SJCRH30 (cell line): ENCODE measurements at regions not wholly inside any gene's neighbourhood (a gene's known extent, or its start where the extent isn't known, plus 50 kb on each side); places are given as distances from the start of the nearest gene placed in this dataset.

Source experiments
- DNase-seq, 2 experiments: peaks; one replicate each; pipeline ENCODE4 v3.0.0-alpha.2; 2015 to 2020
- H3K27ac ChIP-seq: fragments of 250-450 bp; sonication (Bioruptor Pico); 2 replicates; pipeline ENCODE4 v1.5.1; 2020; ENCODE audit warnings: mild to moderate bottlenecking, moderate library complexity
- H3K27me3 ChIP-seq: fragments of 250-450 bp; sonication (Bioruptor Pico); 2 replicates; pipeline ENCODE4 v1.5.1; 2020; ENCODE audit warnings: mild to moderate bottlenecking, moderate library complexity
- H3K36me3 ChIP-seq: fragments of 250-450 bp; sonication (Bioruptor Pico); 2 replicates; pipeline ENCODE4 v1.5.1; 2020; ENCODE audit warnings: mild to moderate bottlenecking, moderate library complexity
- H3K4me1 ChIP-seq: fragments of 250-450 bp; sonication (Bioruptor Pico); 2 replicates; pipeline ENCODE4 v1.5.1; 2020; ENCODE audit warnings: mild to moderate bottlenecking, moderate library complexity
- H3K4me3 ChIP-seq: fragments of 250-450 bp; sonication (Bioruptor Pico); 2 replicates; pipeline ENCODE4 v1.5.1; 2020; ENCODE audit warnings: mild to moderate bottlenecking, moderate library complexity
- H3K9me3 ChIP-seq: fragments of 250-450 bp; sonication (Bioruptor Pico); replicated peaks from 2 replicates; pipeline ENCODE4 v1.5.1; 2020; ENCODE audit warnings: mild to moderate bottlenecking, moderate library complexity

DNA sequence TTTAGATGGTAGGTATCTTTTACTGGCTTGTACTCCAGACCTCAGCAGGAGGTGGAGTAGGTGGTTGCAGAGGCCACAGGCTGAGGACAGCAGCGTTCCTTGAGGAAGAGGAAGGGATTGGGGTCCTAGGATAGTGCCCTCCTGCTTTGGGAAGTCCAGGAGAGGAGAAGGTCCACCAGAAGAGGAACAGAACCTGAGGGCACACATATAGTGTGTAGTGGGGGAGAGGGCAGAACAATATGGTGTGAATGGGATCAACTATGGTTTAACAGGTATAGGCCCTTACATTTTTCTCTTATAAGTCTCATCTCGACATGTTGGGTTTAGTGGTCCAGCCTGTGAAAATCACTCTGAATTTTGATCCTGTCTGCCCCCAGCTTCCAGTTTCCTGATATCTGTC lies 229.1 kb upstream of the ZBED5 start:
- Histone ChIP-seq H3K27ac (no peak overlapping the region), H3K9me3 (0 out of 2 replicates have a peak, but pooled peaks cover 3% of the 10 kb centered on the region), H3K4me3 (no peak overlapping the region), H3K36me3 (no peaks in the 10 kb centered on the region), H3K4me1 (no peaks in the 10 kb centered on the region), H3K27me3 (no peaks in the 10 kb centered on the region)
- no peak for DNase-seq

DNA sequence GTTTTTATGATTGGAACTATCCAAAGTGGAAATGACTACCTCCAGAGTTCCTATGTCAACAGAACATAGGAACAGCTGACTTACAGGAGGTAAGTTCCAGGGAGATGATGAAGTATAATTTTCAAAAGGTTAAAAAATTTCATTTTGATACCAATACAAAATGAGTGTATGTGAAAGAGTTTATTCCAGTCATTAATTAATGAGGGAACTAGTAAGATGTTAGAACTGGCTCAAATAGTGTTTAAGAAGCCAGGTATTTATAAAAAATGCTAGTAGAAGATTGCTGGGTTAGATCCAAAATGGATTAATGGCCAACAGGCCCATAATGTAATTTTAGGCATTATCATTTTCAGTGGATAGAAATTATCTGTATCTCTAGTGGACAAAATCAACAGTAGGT lies 227.7 kb upstream of the ZBED5 start:
- H3K9me3 ChIP-seq: no peaks in the 10 kb centered on the region
- no peak overlapping the region for H3K4me3 ChIP-seq
- no peaks in the 10 kb centered on the region for H3K27me3 ChIP-seq
- DNase-seq: no peak
- H3K27ac ChIP-seq: no peak overlapping the region
- no peaks in the 10 kb centered on the region for H3K4me1 ChIP-seq
- H3K36me3 ChIP-seq: no peaks in the 10 kb centered on the region

DNA sequence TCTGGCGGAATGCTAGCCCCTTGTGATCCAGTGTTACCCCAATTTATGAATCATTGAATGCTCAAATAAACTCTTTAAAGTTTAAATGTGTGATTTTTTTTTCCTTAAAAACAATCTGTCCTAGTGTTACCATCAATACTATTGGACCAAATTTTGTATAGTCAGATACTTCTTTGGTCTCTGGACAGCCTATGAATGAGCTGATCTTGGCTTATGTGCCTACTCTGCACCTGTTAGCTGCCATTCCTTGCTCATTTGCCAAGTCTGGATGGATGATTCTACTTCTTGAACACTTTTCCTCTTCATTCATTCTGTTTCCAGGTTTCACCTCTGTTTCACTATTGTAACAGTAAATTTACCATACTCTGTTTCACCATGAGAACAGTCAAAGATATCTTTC lies 226.5 kb upstream of the ZBED5 start:
- no peak for DNase-seq
- Histone ChIP-seq H3K27ac (no peak overlapping the region), H3K27me3 (no peaks in the 10 kb centered on the region), H3K36me3 (no peaks in the 10 kb centered on the region), H3K4me3 (no peak overlapping the region), H3K9me3 (no peaks in the 10 kb centered on the region), H3K4me1 (no peaks in the 10 kb centered on the region)

DNA sequence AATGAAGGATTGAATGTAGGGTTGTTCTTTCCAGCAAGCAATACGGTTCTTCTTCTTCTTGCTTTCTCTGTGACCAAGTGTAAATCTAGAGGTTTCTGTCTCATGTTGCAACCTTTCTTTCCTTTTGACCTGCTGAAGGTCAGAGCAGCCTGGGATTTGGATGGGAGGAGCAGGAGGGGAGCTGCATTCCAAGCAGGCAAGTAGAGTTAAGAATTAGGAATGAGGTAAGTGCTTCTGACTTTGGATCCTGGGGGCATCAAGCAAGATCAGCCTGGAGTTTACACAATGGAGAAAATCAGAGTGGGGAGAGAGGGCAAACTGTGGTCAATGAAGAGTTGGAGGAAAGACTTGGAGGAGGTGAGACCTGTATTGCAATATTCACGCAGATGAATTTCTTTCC lies 225.6 kb upstream of the ZBED5 start:
- DNase-seq: no peak
- Histone ChIP-seq H3K36me3 (no peaks in the 10 kb centered on the region), H3K27me3 (no peaks in the 10 kb centered on the region), H3K9me3 (no peaks in the 10 kb centered on the region; the same call in 1 of the 2 replicates), H3K27ac (no peak overlapping the region), H3K4me1 (no peaks in the 10 kb centered on the region), H3K4me3 (no peak overlapping the region)

DNA sequence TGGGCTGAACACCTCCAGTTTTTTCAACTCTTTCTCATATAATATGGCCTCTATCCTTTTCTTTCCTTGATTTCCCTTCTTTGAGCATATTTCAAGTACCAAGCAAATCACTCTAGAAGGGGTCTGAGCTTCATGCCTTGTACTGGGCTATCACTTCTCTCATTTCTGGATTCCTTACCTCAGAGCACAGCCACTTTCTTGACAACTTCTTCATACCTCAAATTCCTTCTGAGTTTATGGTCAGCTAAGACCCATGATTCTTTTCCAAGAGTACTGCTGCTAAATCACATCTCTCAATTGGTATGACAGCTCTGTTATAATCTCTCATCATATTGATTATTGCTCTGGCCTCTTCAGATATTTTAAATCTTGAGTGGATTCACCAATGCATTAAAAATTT lies 224.8 kb upstream of the ZBED5 start:
- Histone ChIP-seq H3K4me1 (no peaks in the 10 kb centered on the region), H3K27ac (no peak overlapping the region), H3K9me3 (peaks cover 3% of the 10 kb centered on the region; the same call in 1 of the 2 replicates), H3K27me3 (no peaks in the 10 kb centered on the region), H3K36me3 (no peaks in the 10 kb centered on the region), H3K4me3 (no peak overlapping the region)
- no peak for DNase-seq

DNA sequence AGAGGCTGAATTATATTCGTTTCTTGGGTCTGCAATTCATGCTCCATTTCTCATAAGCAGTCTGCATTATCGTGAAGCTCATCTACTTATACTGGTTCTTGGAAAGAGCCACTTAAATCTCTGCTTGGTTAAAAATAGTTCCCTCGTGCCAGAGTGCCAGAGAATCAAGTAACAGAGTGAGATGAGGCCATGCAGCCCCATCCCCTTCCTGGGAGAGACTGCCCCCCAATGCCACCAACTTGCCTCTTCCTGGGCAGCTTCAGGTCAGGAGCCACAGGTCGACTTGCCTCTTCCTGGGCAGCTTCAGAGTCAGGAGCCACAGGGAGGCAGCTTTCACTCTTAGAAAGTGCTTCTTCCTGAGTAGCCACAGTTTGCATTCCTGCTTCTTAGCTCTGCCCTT lies 223.9 kb upstream of the ZBED5 start:
- Histone ChIP-seq H3K27me3 (no peaks in the 10 kb centered on the region), H3K4me3 (no peak overlapping the region), H3K9me3 (peaks cover 3% of the 10 kb centered on the region; the same call in 1 of the 2 replicates), H3K4me1 (no peaks in the 10 kb centered on the region), H3K36me3 (no peaks in the 10 kb centered on the region), H3K27ac (no peak overlapping the region)
- no peak for DNase-seq

DNA sequence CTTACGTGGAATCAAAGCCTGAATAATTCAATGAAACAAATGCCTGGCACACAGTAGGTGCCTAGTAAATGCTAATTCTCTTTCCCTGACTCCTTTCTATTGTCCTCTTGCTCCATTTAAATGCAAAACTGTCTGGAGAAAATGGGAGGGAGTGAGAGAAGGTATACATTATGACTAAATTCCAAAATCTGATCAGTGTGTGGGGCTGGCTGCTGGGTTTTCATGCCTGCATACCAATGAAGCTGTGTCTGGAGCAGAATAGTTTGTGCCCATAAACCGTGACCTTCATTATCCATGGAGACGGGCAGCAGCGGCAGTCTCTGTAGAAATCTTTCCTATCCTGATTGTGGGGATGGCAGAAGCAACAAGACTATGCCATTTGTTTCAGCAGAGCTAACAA lies 223.4 kb upstream of the ZBED5 start:
- H3K4me3 ChIP-seq: no peak overlapping the region
- H3K27ac ChIP-seq: no peak overlapping the region
- no peak for DNase-seq
- peaks cover 3% of the 10 kb centered on the region; the same call in 1 of the 2 replicates for H3K9me3 ChIP-seq
- H3K27me3 ChIP-seq: no peaks in the 10 kb centered on the region
- no peaks in the 10 kb centered on the region for H3K36me3 ChIP-seq
- H3K4me1 ChIP-seq: no peaks in the 10 kb centered on the region

DNA sequence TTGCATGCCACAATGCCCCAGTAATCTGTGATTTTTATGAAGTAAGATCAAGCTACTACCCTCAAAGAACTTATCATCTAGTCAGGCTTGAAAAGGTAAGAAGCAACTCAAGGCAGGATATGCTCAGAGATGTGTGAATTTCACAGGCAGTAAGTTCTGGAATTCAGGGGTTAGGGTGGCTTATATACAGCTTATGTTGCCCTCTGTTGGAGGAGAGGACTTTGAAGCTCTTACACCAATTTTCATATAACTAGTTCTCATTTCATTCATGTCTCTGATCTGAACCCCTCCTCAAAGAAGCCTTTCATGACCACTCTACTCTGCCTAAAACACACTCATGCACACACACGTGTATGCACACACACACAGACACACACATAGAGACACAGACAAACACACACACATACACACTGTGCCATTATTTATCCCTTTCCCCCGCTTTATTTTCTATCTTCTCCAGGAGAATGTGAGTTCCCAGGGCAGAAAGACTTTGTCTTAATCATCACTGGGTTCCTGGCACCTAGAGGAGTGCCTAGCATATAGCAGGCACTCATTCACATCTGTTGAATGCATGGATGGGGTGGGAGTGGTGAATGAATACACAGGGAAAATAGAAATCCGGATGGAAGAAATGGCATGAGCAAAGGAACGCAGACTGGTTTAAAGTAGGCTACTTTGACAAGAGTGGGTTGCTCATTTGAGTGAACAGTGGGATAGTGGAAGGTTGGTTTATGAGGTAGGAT lies 220.7 kb upstream of the ZBED5 start:
- Histone ChIP-seq H3K4me3 (no peak overlapping the region), H3K36me3 (no peaks in the 10 kb centered on the region), H3K4me1 (no peaks in the 10 kb centered on the region), H3K9me3 (peaks cover 3% of the 10 kb centered on the region; the same call in 1 of the 2 replicates), H3K27me3 (no peaks in the 10 kb centered on the region; the same call in 1 of the 2 replicates), H3K27ac (no peak overlapping the region)
- no peak for DNase-seq

DNA sequence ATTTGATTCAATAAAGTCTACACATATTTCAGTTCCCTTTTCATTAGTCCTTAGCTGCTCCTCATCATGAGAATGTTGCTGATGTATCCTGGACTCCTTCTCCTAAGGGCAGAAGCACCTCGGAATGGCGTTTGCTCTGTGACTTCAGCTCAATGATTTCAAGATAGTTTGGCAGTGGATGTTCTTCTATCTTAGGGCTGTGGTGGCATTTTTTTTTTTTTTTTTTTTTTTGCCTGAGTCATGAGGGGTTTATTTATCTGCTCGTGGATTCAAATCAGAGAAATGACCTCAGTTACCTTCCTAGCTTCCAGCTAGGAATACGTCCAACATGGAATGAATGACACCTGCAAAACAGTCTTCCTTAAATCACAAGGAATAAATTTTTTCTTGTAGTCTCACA lies 220.0 kb upstream of the ZBED5 start:
- no peaks in the 10 kb centered on the region; the same call in 1 of the 2 replicates for H3K27me3 ChIP-seq
- no peak overlapping the region for H3K4me3 ChIP-seq
- peaks cover 3% of the 10 kb centered on the region; the same call in 1 of the 2 replicates for H3K9me3 ChIP-seq
- no peaks in the 10 kb centered on the region for H3K36me3 ChIP-seq
- H3K27ac ChIP-seq: no peak overlapping the region
- no peaks in the 10 kb centered on the region for H3K4me1 ChIP-seq
- no peak for DNase-seq

DNA sequence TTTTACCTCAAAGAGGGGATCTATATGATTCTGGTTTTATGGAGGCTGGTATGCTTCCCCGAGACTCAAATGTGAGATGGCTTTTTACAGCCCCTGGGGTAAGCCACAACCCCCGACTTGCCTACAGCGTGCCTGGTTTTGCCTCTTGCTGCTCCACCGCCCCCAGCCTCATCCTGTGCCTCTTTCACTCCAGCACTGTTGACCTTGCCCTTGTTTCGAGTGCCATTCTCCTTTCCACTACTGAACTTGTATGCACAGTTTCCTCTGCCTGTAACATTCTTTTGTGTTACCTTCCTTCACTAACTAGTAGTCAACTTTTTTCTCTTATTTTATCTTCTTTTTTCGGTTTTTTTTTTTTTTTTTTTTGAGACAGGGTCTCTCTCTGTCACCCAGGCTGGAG lies 219.0 kb upstream of the ZBED5 start:
- Histone ChIP-seq H3K4me3 (no peak overlapping the region), H3K36me3 (no peaks in the 10 kb centered on the region), H3K4me1 (no peaks in the 10 kb centered on the region), H3K27me3 (no peaks in the 10 kb centered on the region; the same call in 1 of the 2 replicates), H3K9me3 (peaks cover 3% of the 10 kb centered on the region; the same call in 1 of the 2 replicates), H3K27ac (no peak overlapping the region)
- DNase-seq: no peak

DNA sequence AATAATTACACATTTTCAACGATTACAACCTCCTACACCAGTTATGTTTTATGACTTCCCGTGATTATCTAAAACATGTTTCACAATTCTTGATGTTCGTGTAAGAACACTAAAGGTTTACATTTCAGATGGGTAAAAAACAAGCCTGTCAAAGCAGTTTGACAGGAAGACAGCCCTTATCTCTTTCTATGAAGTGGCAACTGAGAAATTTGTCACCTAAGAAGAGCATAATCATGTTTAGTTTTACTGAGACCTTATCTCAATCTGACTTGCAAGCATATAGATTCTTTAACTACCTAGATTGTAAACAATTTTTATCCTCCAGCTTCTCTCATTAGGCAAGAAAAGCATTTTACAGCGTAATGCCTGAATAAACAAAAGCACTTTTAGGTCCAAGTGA lies 218.4 kb upstream of the ZBED5 start:
- no peak overlapping the region for H3K4me3 ChIP-seq
- peaks cover 3% of the 10 kb centered on the region; the same call in 1 of the 2 replicates for H3K9me3 ChIP-seq
- H3K27ac ChIP-seq: no peak overlapping the region
- H3K4me1 ChIP-seq: no peaks in the 10 kb centered on the region
- H3K36me3 ChIP-seq: no peaks in the 10 kb centered on the region
- DNase-seq: no peak
- H3K27me3 ChIP-seq: no peaks in the 10 kb centered on the region; the same call in 1 of the 2 replicates

DNA sequence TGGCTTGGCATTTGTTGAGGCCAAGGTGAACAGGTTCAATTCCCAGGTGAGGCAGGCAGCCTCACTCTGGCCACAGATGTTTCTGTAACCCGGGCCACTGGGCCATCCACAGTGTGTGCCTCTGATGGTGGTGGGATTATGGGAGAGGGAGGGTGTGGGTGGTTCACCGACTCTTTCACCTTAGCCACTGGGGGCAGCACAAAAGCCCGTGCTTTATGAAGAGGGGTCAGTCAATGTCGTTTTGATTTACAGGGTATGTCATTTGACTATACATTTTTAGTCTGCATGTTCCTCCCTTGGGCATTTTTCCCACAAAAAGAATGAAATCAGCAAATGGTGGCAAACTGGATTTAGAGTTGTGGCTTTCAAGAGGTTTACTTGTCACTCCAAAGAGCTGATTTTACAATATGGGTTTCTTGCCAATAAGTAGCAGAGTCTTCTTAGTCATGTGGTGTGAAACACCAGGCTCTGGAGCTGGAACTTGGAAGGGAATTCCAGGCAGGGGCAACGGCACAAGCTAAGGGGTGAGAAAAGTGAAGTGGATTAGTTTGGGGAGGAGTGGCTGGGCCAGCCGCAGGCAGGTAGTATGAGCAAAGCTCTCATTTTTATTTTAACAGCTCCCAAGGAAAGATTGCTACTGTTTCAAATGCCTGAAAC lies 217.8 kb upstream of the ZBED5 start:
- Histone ChIP-seq H3K36me3 (no peaks in the 10 kb centered on the region), H3K27me3 (no peaks in the 10 kb centered on the region; the same call in 1 of the 2 replicates), H3K4me1 (no peaks in the 10 kb centered on the region), H3K27ac (no peak overlapping the region), H3K9me3 (peaks cover 3% of the 10 kb centered on the region; the same call in 1 of the 2 replicates), H3K4me3 (no peak overlapping the region)
- no peak for DNase-seq

DNA sequence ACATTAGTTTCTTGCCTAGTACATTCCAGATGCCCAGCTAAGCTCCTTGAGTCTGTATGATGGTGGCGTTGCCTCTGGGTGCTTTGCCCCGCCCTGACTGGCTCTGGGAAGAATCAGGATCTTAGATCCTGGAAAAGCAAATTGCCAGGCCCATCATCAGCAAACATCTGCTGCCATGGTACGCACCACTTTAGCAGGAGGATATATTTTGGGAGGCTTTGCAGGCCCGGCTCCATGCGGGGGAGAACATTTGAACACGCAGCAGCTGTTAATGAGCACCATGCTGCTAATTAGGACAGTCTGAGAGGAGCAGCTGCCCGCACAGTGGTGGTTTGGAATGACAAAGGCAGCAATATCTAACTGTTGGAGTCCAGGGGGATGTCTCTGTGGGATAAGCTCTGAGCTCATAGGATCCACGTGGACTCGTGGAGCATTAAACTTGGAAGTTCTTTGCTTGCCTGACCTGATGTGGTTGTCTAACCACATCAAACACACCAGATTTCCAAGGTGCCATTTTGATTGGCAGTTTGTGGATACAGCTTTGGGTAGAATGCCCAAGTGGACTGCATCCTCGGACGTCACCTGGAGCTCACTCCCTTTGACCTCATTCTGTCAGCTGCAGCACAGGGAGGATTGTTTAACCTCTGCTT lies 217.0 kb upstream of the ZBED5 start:
- Histone ChIP-seq H3K9me3 (peaks cover 3% of the 10 kb centered on the region; the same call in 1 of the 2 replicates), H3K4me1 (no peaks in the 10 kb centered on the region), H3K27me3 (no peaks in the 10 kb centered on the region; the same call in 1 of the 2 replicates), H3K27ac (no peak overlapping the region), H3K36me3 (no peaks in the 10 kb centered on the region), H3K4me3 (no peak overlapping the region)
- peak; percentile 7 to 27 for DNase-seq

DNA sequence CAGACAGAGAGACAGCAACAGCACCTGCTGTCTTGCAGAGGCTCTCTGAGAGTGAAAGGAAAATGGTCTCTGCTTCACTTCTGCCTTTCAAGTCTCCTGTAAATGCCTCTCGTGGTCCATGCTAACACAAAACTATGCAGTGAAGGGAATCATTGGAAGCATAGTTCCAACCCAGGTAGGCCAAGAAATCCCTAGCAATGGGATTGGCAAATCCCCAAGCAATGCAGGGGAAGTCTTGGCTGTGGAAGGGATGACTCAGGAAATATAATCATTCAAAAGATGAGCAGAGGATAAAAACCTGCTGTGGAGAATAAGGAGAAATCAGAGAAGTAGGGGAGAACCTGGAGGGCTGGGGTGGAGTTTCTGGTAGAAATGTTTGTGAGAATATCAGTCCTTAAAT lies 216.1 kb upstream of the ZBED5 start:
- Histone ChIP-seq H3K27ac (no peak overlapping the region), H3K9me3 (peaks cover 3% of the 10 kb centered on the region; the same call in 1 of the 2 replicates), H3K4me3 (no peak overlapping the region), H3K36me3 (no peaks in the 10 kb centered on the region), H3K27me3 (no peaks in the 10 kb centered on the region; the same call in 1 of the 2 replicates), H3K4me1 (no peaks in the 10 kb centered on the region)
- no peak for DNase-seq

DNA sequence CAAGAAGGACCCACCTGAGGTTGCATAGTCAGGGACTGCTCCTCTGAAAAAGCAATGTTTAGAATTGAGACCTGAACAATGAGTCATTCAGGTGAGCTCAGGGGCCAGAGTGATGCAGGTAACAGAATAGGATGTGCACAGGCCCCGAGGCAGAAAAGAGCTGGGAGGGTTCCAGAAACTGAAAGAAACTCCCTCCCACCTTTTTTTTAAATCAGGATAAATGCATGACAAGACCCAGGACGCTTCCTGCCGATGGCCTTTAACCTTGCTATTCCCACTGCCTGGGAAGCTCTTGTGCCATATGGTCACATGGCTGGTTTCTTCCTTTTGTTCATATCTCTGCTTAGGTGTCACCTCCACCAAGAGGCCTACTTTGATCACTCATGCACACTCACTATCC lies 214.2 kb upstream of the ZBED5 start:
- no peaks in the 10 kb centered on the region; the same call in 1 of the 2 replicates for H3K27me3 ChIP-seq
- H3K9me3 ChIP-seq: no peaks in the 10 kb centered on the region
- H3K36me3 ChIP-seq: no peaks in the 10 kb centered on the region
- no peaks in the 10 kb centered on the region for H3K4me1 ChIP-seq
- DNase-seq: no peak
- no peak overlapping the region for H3K27ac ChIP-seq
- no peak overlapping the region for H3K4me3 ChIP-seq
